Mesothelial cell of epicardium (in vitro differentiated cells): ENCODE measurements at regions not wholly inside any gene's neighbourhood (a gene's known extent, or its start where the extent isn't known, plus 50 kb on each side); places are given as distances from the start of the nearest gene placed in this dataset.

Source experiments
- DNase-seq, 2 experiments: peaks; one replicate each; pipeline ENCODE4 v3.0.0; 2021; ENCODE audit warnings: low spot score in 2 of 2; ENCODE audit not compliant: unreplicated experiment in 2 of 2
- H3K27ac Mint-ChIP-seq: 2 replicates; pipeline ENCODE4 v1.8.0; 2021; ENCODE audit warnings: mixed read lengths
- H3K27me3 Mint-ChIP-seq: 2 replicates; pipeline ENCODE4 v1.8.0; 2021; ENCODE audit warnings: low read depth, mixed read lengths
- H3K36me3 Mint-ChIP-seq: 2 replicates; pipeline ENCODE4 v1.8.0; 2021; ENCODE audit warnings: mixed read lengths
- H3K4me1 Mint-ChIP-seq: 2 replicates; pipeline ENCODE4 v1.8.0; 2021; ENCODE audit warnings: mixed read lengths
- H3K4me3 Mint-ChIP-seq: 2 replicates; pipeline ENCODE4 v1.8.0; 2021; ENCODE audit warnings: mild to moderate bottlenecking, moderate library complexity, mixed read lengths
- H3K9me3 Mint-ChIP-seq: 2 replicates; pipeline ENCODE4 v1.8.0; 2021; ENCODE audit warnings: mixed read lengths
- TF ChIP-seq, protein P1 (sequence below): fragments of 200-600 bp; sonication (generic); IDR thresholded peaks from one replicate; pipeline ENCODE4 v1.5.0; 2021; ENCODE audit warnings: antibody characterized with exemption; ENCODE audit not compliant: unreplicated experiment

DNA sequence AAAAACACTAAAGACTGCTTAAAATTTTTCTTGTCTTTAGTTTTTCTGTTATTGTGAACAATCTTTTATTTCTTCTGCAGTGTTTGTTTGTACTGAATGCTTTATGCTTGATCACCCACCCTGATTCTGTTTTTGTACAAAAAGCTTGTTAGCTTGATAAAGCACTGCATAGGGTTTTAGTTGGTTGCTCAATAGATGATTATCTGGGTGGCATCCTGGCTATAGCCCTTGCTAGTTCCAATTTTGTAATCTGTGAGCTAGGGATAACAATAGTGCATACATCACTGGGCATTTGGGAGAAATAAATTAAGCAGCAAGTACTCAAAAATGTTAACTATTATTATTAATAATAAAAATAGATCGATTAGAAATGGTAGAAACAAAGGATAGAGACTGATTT, 102.3 kb downstream of the ZPLD1 start:
- H3K27ac Mint-ChIP-seq, result no peak overlapping the region
- H3K4me1 Mint-ChIP-seq, result peaks cover 4% of the 10 kb centered on the region
- H3K36me3 Mint-ChIP-seq, result no peaks in the 10 kb centered on the region
- H3K9me3 Mint-ChIP-seq, result no peaks in the 10 kb centered on the region
- H3K4me3 Mint-ChIP-seq, result no peak overlapping the region
- DNase-seq, result no peak
- H3K27me3 Mint-ChIP-seq, result peaks cover 13% of the 10 kb centered on the region
- TF ChIP-seq, protein P1, sequence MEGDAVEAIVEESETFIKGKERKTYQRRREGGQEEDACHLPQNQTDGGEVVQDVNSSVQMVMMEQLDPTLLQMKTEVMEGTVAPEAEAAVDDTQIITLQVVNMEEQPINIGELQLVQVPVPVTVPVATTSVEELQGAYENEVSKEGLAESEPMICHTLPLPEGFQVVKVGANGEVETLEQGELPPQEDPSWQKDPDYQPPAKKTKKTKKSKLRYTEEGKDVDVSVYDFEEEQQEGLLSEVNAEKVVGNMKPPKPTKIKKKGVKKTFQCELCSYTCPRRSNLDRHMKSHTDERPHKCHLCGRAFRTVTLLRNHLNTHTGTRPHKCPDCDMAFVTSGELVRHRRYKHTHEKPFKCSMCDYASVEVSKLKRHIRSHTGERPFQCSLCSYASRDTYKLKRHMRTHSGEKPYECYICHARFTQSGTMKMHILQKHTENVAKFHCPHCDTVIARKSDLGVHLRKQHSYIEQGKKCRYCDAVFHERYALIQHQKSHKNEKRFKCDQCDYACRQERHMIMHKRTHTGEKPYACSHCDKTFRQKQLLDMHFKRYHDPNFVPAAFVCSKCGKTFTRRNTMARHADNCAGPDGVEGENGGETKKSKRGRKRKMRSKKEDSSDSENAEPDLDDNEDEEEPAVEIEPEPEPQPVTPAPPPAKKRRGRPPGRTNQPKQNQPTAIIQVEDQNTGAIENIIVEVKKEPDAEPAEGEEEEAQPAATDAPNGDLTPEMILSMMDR, result no peak

DNA sequence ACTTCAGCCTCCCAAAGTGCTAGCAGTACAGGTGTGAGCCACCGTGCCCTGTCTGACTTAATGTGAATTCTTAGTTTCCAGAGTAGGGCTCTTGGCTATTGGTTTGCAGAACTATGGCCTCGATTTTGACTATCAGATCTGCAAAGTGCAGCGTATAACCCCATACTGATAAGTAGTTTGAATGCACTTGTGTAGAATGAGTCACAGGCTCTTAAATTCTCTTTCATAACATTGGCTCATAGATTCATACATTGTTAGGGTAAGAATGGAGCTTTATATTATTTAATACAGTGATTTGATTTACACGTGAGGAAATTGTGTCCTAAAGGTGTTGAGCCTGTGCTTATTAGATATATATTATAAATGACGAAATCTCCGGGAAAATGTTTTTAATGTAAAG, 109.9 kb downstream of the ZPLD1 start:
- H3K4me1 Mint-ChIP-seq, result no peaks in the 10 kb centered on the region
- peaks cover 16% of the 10 kb centered on the region for H3K27me3 Mint-ChIP-seq
- no peaks in the 10 kb centered on the region for H3K36me3 Mint-ChIP-seq
- H3K27ac Mint-ChIP-seq, result no peak overlapping the region
- no peak overlapping the region for H3K4me3 Mint-ChIP-seq
- DNase-seq, result no peak
- no peaks in the 10 kb centered on the region for H3K9me3 Mint-ChIP-seq
- TF ChIP-seq, protein P1, result no peak

DNA sequence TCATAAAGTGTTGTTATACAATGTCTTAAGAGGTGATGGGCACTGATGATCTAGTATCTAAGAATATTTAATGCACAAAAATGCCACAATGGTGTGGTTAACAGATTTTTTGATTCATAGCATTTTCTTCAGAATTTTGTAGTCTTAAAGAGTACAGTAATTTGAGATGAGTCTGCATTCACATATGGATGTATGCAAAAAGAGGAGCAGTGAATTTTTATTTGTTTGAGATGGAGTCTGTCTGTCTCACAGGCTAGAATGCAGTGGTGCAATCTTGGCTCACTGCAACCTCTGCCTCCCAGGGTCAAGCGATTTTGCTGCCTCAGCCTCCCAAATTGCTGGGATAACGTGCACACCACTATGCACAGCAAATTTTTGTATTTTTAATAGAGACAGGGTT, 110.5 kb downstream of the ZPLD1 start:
- TF ChIP-seq, protein P1, result no peak
- Mint-ChIP-seq H3K27ac (no peak overlapping the region), H3K27me3 (peaks cover 12% of the 10 kb centered on the region), H3K36me3 (no peaks in the 10 kb centered on the region), H3K9me3 (no peaks in the 10 kb centered on the region), H3K4me3 (no peak overlapping the region), H3K4me1 (no peaks in the 10 kb centered on the region)
- DNase-seq, result no peak

DNA sequence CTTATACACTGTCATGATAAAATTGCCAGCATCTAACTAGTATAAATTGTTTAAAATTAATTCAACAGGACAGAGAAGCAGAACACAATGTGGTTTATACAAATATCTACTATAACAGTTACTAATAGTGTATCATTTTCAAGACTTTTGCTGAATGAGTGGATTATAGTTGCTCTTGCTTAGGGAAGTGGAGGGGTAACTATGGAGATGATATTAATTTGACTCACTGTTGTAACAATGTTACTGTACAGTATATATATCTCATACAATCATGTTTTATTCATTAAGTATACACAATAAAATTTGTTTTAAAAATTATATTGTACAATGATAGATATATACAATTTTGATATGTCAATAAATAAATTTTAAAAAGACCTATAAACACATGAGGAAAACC, 119.1 kb downstream of the ZPLD1 start:
- Mint-ChIP-seq H3K9me3 (no peaks in the 10 kb centered on the region), H3K36me3 (no peaks in the 10 kb centered on the region), H3K27ac (no peak overlapping the region), H3K4me3 (no peak overlapping the region), H3K4me1 (no peaks in the 10 kb centered on the region), H3K27me3 (peaks cover 6% of the 10 kb centered on the region)
- TF ChIP-seq, protein P1, result no peak
- DNase-seq, result no peak

DNA sequence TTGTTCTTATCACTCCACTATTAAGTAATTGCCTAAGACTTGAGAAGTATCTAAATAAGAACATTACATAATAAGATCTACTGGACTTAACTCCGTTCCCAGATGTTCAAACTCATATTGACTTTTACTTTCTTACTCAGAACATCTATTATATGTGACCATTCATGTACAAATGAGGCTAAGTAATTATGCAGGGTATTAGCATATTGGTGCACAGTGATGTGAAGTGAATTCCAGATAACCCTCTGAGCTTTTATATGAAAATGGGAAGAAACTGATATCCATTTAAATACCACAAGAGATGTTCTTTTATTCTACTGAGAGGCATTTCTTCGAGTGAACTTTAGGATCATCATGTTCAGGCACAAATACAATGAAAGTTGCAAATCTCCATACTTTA, 135.7 kb downstream of the ZPLD1 start:
- no peak overlapping the region for H3K27ac Mint-ChIP-seq
- no peaks in the 10 kb centered on the region for H3K4me1 Mint-ChIP-seq
- H3K36me3 Mint-ChIP-seq, result no peaks in the 10 kb centered on the region

DNA sequence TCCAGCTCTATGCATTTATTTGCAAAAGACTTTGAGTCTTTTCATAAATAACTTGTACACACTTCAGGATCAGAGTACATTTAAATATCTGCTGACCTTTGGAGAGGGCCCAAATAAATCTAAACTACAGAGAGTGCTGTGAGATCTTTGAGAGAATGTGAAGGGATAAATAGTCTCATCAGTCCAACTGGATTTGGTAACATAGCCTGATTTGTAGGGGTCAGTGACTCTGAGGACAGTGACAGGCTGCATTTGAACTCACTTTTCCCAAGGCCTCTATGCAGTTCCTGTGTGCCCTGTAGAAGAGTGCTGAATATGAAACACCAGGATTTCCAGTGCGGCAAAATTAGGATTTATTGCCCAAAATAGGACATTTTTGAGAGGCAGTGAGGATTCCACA, 136.2 kb downstream of the ZPLD1 start:
- DNase-seq, result no peak
- Mint-ChIP-seq H3K4me3 (no peak overlapping the region), H3K27ac (no peak overlapping the region), H3K36me3 (no peaks in the 10 kb centered on the region), H3K4me1 (no peaks in the 10 kb centered on the region), H3K27me3 (no peaks in the 10 kb centered on the region), H3K9me3 (no peaks in the 10 kb centered on the region)
- TF ChIP-seq, protein P1, result no peak

More for the DNA sequence above, 135.7 kb downstream of the ZPLD1 start:
- H3K27me3 Mint-ChIP-seq, result no peaks in the 10 kb centered on the region
- TF ChIP-seq, protein P1, result no peak
- H3K9me3 Mint-ChIP-seq, result peaks cover 2% of the 10 kb centered on the region
- DNase-seq, result no peak
- no peak overlapping the region for H3K4me3 Mint-ChIP-seq
